ENCODE measurements at regions not wholly inside any gene's neighbourhood (a gene's known extent, or its start where the extent isn't known, plus 50 kb on each side); places are given as distances from the start of the nearest gene placed in this dataset.

DNA sequence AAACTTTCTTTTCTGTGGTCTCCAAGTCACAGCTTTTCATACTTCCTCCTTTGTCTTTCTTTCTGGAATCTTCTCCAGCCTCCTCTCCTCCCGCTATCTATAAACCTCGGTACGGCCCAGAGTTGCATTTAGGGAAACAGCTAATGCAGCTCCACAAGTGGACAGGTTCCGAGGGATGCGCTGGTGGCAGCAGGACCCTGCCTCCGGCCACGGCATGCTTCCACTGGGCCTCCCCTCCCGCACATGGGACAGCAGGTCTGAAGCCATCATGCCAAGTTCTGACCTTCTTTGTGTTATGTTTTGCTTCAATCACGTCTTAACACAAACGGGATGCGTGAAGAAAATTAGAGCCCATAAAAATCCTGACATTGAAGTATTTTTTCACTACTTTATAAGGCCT lies 136.9 kb downstream of the IRX2 start:
- FAIRE-seq, result no peak
- intact Hi-C loops (cut with micrococcal nuclease), result no loop called here
- no peak for DNase-seq (ENCODE audit: low read depth, low spot score)
- Histone ChIP-seq H3K4me3 (replicated peaks in 1 of 3; ENCODE audit: insufficient read depth in 1 of 3, low read depth in 1 of 3, low read length in 3 of 3) (no peak overlapping the region), H3K9me1 (replicated peaks; ENCODE audit: control insufficient read depth, extremely low read depth, insufficient read depth, low read length) (no peaks in the 10 kb centered on the region), H2AFZ (ENCODE audit: low read depth, low read length) (no peak overlapping the region), H3K4me2 (ENCODE audit: insufficient read depth, low read length) (no peak overlapping the region), H3K79me2 (ENCODE audit: control insufficient read depth, insufficient read depth, low read length) (no peaks in the 10 kb centered on the region), H3K9me3 (replicated peaks; ENCODE audit: control insufficient read depth, insufficient read depth, low read length) (peaks cover 7% of the 10 kb centered on the region), H3K9ac (replicated peaks; ENCODE audit: extremely low read depth, insufficient read depth, low read length) (no peak overlapping the region), H3K27me3 (ENCODE audit: control insufficient read depth in 2 of 2, insufficient read depth in 2 of 2, low read length in 2 of 2) (no peaks in the 10 kb centered on the region), H3K36me3 (ENCODE audit: control insufficient read depth in 2 of 2, extremely low read depth in 1 of 2, insufficient read depth in 2 of 2, low read length in 2 of 2) (no peaks in the 10 kb centered on the region), H3K27ac (ENCODE audit: insufficient read depth, low read depth, low read length) (no peak overlapping the region), H4K20me1 (replicated peaks; ENCODE audit: control insufficient read depth, extremely low read depth, insufficient read depth, low read length) (no peaks in the 10 kb centered on the region), H3K4me1 (ENCODE audit: control insufficient read depth, extremely low read depth, insufficient read depth, low read length) (no peaks in the 10 kb centered on the region)
- no TSS peak for BruUV-seq (replicated peaks)
- dilution Hi-C loops (cut with MboI; ENCODE audit: extremely low pct_ligation_motif_present, low sequenced_read_pairs), result no loop called here
- POLR2A ChIA-PET, result no interaction called here
- CTCF ChIA-PET, result no interaction called here
- no peak for TF ChIP-seq GATA2 (IDR thresholded peaks at IDR 0.05; ENCODE audit: insufficient read depth, insufficient read length, low read depth, low read length)
- no peak for TF ChIP-seq MYC (IDR thresholded peaks at IDR 0.05; ENCODE audit: low read depth, low read length)
- no peak for TF ChIP-seq EZH2 (IDR thresholded peaks at IDR 0.05; ENCODE audit: borderline replicate concordance, low read depth, low read length, severe bottlenecking)
- no peak for TF ChIP-seq POLR2AphosphoS5 (IDR thresholded peaks at IDR 0.05; ENCODE audit: insufficient read depth, low read depth, low read length)
- TF ChIP-seq FOS (IDR thresholded peaks at IDR 0.05; ENCODE audit: borderline replicate concordance, insufficient read depth, low read length), result no peak
- TF ChIP-seq, protein P1, sequence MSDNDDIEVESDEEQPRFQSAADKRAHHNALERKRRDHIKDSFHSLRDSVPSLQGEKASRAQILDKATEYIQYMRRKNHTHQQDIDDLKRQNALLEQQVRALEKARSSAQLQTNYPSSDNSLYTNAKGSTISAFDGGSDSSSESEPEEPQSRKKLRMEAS (IDR thresholded peaks at IDR 0.05; ENCODE audit: insufficient read depth, insufficient read length), result no peak
- TF ChIP-seq POLR2A (IDR thresholded peaks at IDR 0.05; ENCODE audit: low read depth, low read length), result no peak
- no peak for TF ChIP-seq JUN (IDR thresholded peaks at IDR 0.05; ENCODE audit: borderline replicate concordance, insufficient read depth, insufficient read length, low read depth)
- TF ChIP-seq, protein P2, sequence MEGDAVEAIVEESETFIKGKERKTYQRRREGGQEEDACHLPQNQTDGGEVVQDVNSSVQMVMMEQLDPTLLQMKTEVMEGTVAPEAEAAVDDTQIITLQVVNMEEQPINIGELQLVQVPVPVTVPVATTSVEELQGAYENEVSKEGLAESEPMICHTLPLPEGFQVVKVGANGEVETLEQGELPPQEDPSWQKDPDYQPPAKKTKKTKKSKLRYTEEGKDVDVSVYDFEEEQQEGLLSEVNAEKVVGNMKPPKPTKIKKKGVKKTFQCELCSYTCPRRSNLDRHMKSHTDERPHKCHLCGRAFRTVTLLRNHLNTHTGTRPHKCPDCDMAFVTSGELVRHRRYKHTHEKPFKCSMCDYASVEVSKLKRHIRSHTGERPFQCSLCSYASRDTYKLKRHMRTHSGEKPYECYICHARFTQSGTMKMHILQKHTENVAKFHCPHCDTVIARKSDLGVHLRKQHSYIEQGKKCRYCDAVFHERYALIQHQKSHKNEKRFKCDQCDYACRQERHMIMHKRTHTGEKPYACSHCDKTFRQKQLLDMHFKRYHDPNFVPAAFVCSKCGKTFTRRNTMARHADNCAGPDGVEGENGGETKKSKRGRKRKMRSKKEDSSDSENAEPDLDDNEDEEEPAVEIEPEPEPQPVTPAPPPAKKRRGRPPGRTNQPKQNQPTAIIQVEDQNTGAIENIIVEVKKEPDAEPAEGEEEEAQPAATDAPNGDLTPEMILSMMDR (IDR thresholded peaks at IDR 0.05; ENCODE audit: extremely low read depth in 1 of 2, insufficient read depth in 1 of 2, low read depth in 1 of 2, low read length in 2 of 2), result no peak

All from endothelial cell of umbilical vein (primary cell).